Thymus (tissue), 11 donors: ENCODE measurements at regions not wholly inside any gene's neighbourhood (a gene's known extent, or its start where the extent isn't known, plus 50 kb on each side); places are given as distances from the start of the nearest gene placed in this dataset.

Experiments
- DNase-seq, 9 donors: peaks; one replicate each; pipeline ENCODE4 v3.0.0-alpha.2; 2013; ENCODE audit warnings: low spot score in 9 of 9, low read depth in 6 of 9, missing footprints in 1 of 9
- H3K27ac ChIP-seq, 2 donors: one replicate each; pipeline ENCODE4 v1.5.1; 2013; ENCODE audit warnings: control low read depth in 1 of 2, low read depth in 1 of 2, low read length in 1 of 2, mild to moderate bottlenecking in 1 of 2, moderate library complexity in 1 of 2
- H3K27me3 ChIP-seq, 2 donors: one replicate each; pipeline ENCODE4 v1.5.1; 2013; ENCODE audit warnings: low read length in 1 of 2; ENCODE audit not compliant: control insufficient read depth in 2 of 2, insufficient read depth in 1 of 2
- H3K36me3 ChIP-seq, 2 donors: one replicate each; pipeline ENCODE4 v1.5.1; 2013; ENCODE audit warnings: low read length in 1 of 2, mild to moderate bottlenecking in 1 of 2, moderate library complexity in 1 of 2; ENCODE audit not compliant: control insufficient read depth in 2 of 2, insufficient read depth in 2 of 2
- H3K4me1 ChIP-seq, 2 donors: one replicate each; pipeline ENCODE4 v1.5.1; 2013; ENCODE audit warnings: low read length in 2 of 2; ENCODE audit not compliant: control insufficient read depth in 2 of 2, insufficient read depth in 2 of 2
- H3K4me3 ChIP-seq, 2 donors: one replicate each; pipeline ENCODE4 v1.5.1; 2013; ENCODE audit warnings: low read length in 2 of 2, control low read depth in 1 of 2, mild to moderate bottlenecking in 1 of 2
- H3K9me3 ChIP-seq, 2 donors: one replicate each; pipeline ENCODE4 v1.5.1; 2013; ENCODE audit warnings: low read length in 1 of 2, mild to moderate bottlenecking in 1 of 2; ENCODE audit not compliant: control insufficient read depth in 2 of 2, insufficient read depth in 1 of 2
- WGBS: extraction: QIAGEN DNeasy Blood & Tissue Kit; methylation state at CpG from one replicate; pipeline ENCODE4 v1.1.7; 2013; 5-methylcytosine and 5-hydroxymethylcytosine counted together
- donor health status: healthy.

- Histone ChIP-seq H3K4me1 (no peaks in the 10 kb centered on the region), H3K36me3 (no peaks in the 10 kb centered on the region), H3K4me3 (no peak overlapping the region), H3K9me3 (no peaks in the 10 kb centered on the region), H3K27ac (no peak overlapping the region), H3K27me3 (no peaks in the 10 kb centered on the region)
- WGBS: 89% methylated on average over 4 of the region's 4 CpGs
- DNase-seq: no peak
Observed at GRCh38 chr2:40737180-40737579, 285.3 kb upstream of the SLC8A1 start.

GRCh38 chr2:40740419-40740818 is 288.5 kb upstream of the SLC8A1 start:
- no peak overlapping the region for H3K27ac ChIP-seq
- no peaks in the 10 kb centered on the region for H3K36me3 ChIP-seq
- H3K4me1 ChIP-seq: no peaks in the 10 kb centered on the region
- H3K9me3 ChIP-seq: no peaks in the 10 kb centered on the region
- H3K27me3 ChIP-seq: no peaks in the 10 kb centered on the region
- H3K4me3 ChIP-seq: no peak overlapping the region
- DNase-seq: no peak
- 86% methylated on average over 1 of the region's 1 CpG for WGBS

DNA sequence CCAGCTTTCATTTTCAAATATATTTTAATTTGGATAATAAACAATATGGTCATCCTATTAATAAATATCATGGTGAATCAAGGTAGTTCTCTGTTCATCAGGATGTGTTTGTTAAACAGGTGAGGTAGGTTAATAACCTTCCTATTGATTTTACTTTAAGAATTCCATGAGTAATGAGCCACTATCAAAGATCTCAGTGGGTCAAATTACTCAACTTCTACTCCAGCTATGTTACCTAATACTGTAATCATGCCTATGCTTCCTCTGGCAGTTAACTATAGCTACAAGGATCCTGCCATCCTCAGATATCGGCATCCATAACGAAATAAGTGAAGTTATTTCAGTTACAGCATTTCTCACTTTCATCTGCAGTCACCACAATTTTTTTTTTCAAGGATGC is 289.6 kb upstream of the SLC8A1 start:
- H3K9me3 ChIP-seq: no peaks in the 10 kb centered on the region
- no peak overlapping the region for H3K4me3 ChIP-seq
- H3K27me3 ChIP-seq: no peaks in the 10 kb centered on the region
- no peaks in the 10 kb centered on the region for H3K36me3 ChIP-seq
- no peaks in the 10 kb centered on the region for H3K4me1 ChIP-seq
- H3K27ac ChIP-seq: no peak overlapping the region
- no peak for DNase-seq
- 95% methylated on average over 2 of the region's 2 CpGs for WGBS

- no peaks in the 10 kb centered on the region for H3K36me3 ChIP-seq
- no peak overlapping the region for H3K4me3 ChIP-seq
- H3K27ac ChIP-seq: no peak overlapping the region
- H3K27me3 ChIP-seq: no peaks in the 10 kb centered on the region
- no peak for DNase-seq
- no peaks in the 10 kb centered on the region for H3K4me1 ChIP-seq
- H3K9me3 ChIP-seq: no peaks in the 10 kb centered on the region
- 95% methylated on average over 5 of the region's 5 CpGs for WGBS
Observed at GRCh38 chr2:40746191-40746590, 294.3 kb upstream of the SLC8A1 start.

GRCh38 chr2:40751981-40752380 is 300.1 kb upstream of the SLC8A1 start:
- Histone ChIP-seq H3K27me3 (no peaks in the 10 kb centered on the region), H3K36me3 (no peaks in the 10 kb centered on the region), H3K9me3 (no peaks in the 10 kb centered on the region), H3K4me3 (no peak overlapping the region), H3K4me1 (no peaks in the 10 kb centered on the region), H3K27ac (no peak overlapping the region)
- WGBS: 96% methylated on average over 1 of the region's 1 CpG
- DNase-seq: no peak

DNA sequence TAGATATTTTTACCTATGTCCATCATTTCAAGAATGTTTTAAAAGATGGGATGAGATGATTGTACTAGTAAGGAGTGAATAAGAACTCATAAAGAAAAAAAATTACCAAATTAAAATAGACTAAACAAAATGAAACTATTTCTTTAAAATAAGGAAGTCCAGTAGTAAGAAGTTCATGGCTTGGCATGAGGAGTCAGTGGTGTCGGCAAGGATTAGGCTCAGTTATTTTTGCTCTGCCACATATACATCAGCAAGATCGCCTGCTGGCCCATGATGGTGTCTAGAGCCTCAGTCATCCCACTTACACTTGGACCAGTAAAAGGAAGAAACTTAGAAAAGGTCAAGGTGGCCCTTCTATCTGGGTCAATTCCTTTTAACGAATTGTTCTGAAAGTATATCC is 300.9 kb upstream of the SLC8A1 start:
- no peaks in the 10 kb centered on the region for H3K27me3 ChIP-seq
- no peaks in the 10 kb centered on the region for H3K4me1 ChIP-seq
- 91% methylated on average over 3 of the region's 3 CpGs for WGBS
- no peak overlapping the region for H3K4me3 ChIP-seq
- no peak for DNase-seq
- H3K27ac ChIP-seq: no peak overlapping the region
- no peaks in the 10 kb centered on the region for H3K36me3 ChIP-seq
- no peaks in the 10 kb centered on the region for H3K9me3 ChIP-seq

GRCh38 chr2:40754912-40755311 is 303.0 kb upstream of the SLC8A1 start:
- Histone ChIP-seq H3K27me3 (no peaks in the 10 kb centered on the region), H3K9me3 (no peaks in the 10 kb centered on the region), H3K36me3 (no peaks in the 10 kb centered on the region), H3K4me3 (no peak overlapping the region), H3K4me1 (no peaks in the 10 kb centered on the region), H3K27ac (no peak overlapping the region)
- DNase-seq: no peak

DNA sequence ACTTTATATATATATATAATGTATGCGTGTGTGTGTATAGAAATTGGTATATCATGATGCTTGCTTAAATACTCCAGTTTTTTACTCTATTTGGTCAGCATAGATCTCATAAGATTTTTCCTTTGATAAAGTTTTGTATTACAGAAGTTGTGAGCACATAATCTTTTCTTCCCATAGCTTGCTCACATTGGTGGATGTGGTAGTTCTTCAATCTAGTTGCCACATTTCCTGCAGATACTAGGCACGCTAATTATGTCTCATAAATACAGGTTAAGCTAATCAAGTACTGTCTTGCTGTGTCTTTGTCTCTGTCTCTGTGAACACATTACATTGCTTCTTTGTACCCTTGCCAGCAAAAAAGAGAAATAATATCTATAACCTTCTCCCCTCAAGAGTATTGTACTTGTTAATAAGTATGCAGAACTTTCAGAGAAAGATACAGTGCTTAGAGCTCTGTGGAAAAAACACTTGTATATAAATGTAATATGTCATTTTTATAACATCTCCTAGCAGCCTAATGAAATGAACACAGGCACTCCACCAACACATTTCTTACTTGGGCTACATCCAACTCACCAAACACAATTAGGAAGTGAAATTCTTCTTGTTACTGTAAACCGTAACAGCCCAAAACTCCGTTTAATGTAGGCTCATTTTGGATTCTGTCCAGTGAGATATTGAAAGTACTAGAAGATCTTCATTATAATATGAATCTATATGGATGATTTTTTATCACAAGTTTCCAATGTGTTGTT is 306.7 kb upstream of the SLC8A1 start:
- no peaks in the 10 kb centered on the region for H3K4me1 ChIP-seq
- no peak overlapping the region for H3K4me3 ChIP-seq
- no peaks in the 10 kb centered on the region for H3K9me3 ChIP-seq
- 67% methylated on average over 4 of the region's 4 CpGs for WGBS
- no peaks in the 10 kb centered on the region for H3K36me3 ChIP-seq
- H3K27me3 ChIP-seq: no peaks in the 10 kb centered on the region
- no peak overlapping the region for H3K27ac ChIP-seq
- peak in 1 of 9 donors; percentile 4 for DNase-seq

DNA sequence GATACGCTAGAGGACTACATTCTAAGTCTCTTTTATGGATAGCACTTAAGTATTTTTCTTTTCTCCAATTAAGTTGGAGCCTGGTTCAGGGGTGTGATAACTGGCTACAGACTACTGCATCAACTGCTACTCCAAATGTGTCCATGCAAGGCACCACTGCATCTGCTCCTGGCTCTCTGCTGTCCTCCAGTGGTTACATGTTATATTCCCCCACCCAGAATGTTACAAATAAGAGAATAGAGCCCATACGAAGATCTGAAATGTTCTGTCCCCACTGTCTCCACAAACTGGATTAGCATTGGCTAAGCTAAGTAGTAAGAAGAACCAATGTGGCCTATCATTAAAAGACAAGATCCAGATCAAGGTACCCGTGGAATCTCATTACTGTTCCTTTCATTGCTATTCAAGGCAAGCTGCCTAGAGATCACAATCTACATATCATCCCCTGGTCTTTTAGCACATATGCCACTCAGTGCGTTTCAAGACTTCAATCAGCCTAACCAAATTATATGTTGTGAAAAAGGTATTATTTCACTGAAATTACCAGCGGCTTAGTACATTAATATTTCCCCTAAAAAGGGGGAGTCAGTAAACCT is 308.3 kb upstream of the SLC8A1 start:
- no peak overlapping the region for H3K27ac ChIP-seq
- H3K4me1 ChIP-seq: no peaks in the 10 kb centered on the region
- no peaks in the 10 kb centered on the region for H3K9me3 ChIP-seq
- DNase-seq: peak in 6 of 9 donors; percentile 3 to 63 (median 16)
- no peaks in the 10 kb centered on the region for H3K36me3 ChIP-seq
- H3K27me3 ChIP-seq: no peaks in the 10 kb centered on the region
- WGBS: 66% methylated on average over 5 of the region's 5 CpGs
- no peak overlapping the region for H3K4me3 ChIP-seq
